HepG2 (cell line): ENCODE measurements at regions not wholly inside any gene's neighbourhood (a gene's known extent, or its start where the extent isn't known, plus 50 kb on each side); places are given as distances from the start of the nearest gene placed in this dataset.

Experiments used
- ATAC-seq: fragments of 200-7000 bp; cut with Tn5 transposase; 3 replicates; pipeline ENCODE4 v1.9.1; 2020; ENCODE audit warnings: mild to moderate bottlenecking, moderate library complexity
- BruUV-seq: library from RNA; stranded (reverse); fragments of 400-500 nt; replicated peaks from 2 replicates; lab custom pipeline; 2021; lab: Mats Ljungman, UMichigan
- CTCF ChIA-PET: fragments of 300-600 bp; formaldehyde crosslinking; extraction: SDS; loops from one replicate; lab custom pipeline; 2021; ENCODE audit warnings: low total read pairs, inconsistent platforms, low intra/inter-chr PET ratio; lab: Yijun Ruan, JAX
- POLR2A ChIA-PET: fragments of 350-600 bp; sonication (Branson Sonifier 250); formaldehyde crosslinking; loops from one replicate; lab custom pipeline; 2020; ENCODE audit warnings: antibody characterized with exemption, inconsistent platforms; lab: Yijun Ruan, JAX
- DNase-seq: peaks from one replicate; pipeline ENCODE4 v3.0.0-alpha.2; 2015; ENCODE audit warnings: low spot score
- FAIRE-seq: peaks from 3 replicates; lab custom pipeline; 2011; peaks lifted over from hg19 to GRCh38; lab: Jason Lieb, UNC
- H2AFZ ChIP-seq: one replicate; pipeline ENCODE4 v1.6.1; 2011; ENCODE audit warnings: low read length, inconsistent platforms
- H3K27ac ChIP-seq: fragments of 300-600 bp; 3 replicates; pipeline ENCODE4 v1.8.0; 2011; ENCODE audit warnings: mixed run types, mild to moderate bottlenecking, mixed read lengths, low read length, inconsistent platforms; ENCODE audit not compliant: insufficient read depth; ENCODE audit errors: extremely low read length
- H3K27me3 ChIP-seq, 2 experiments: fragments of 200-600 bp in 1 of 2; 2 replicates in 1 of 2; 3 replicates in 1 of 2; pipeline versions ENCODE4 v1.6.0 to v1.8.0; 2011; ENCODE audit warnings: low read length in 2 of 2, mild to moderate bottlenecking in 2 of 2, moderate library complexity in 2 of 2, inconsistent platforms in 1 of 2; ENCODE audit not compliant: insufficient read depth in 2 of 2, control insufficient read depth in 1 of 2
- H3K36me3 ChIP-seq, 2 experiments: fragments of 200-600 bp in 1 of 2; replicated peaks in 1 of 2; 2 replicates in 1 of 2; 3 replicates in 1 of 2; pipeline versions ENCODE4 v1.5.1 to v1.8.0; 2011; ENCODE audit warnings: low read length in 2 of 2, inconsistent platforms in 1 of 2; ENCODE audit not compliant: insufficient read depth in 2 of 2, control insufficient read depth in 1 of 2
- H3K4me1 ChIP-seq: 2 replicates; pipeline ENCODE4 v1.5.1; 2012; ENCODE audit warnings: low read length, inconsistent platforms; ENCODE audit not compliant: insufficient read depth
- H3K4me2 ChIP-seq: 2 replicates; pipeline ENCODE4 v1.6.0; 2011; ENCODE audit warnings: low read depth, low read length, inconsistent platforms
- H3K4me3 ChIP-seq, 3 experiments: fragments of 200-600 bp in 1 of 3; sonication (generic), shearing (Covaris generic) in 1 of 3; replicated peaks in 1 of 3; 2 replicates each; pipeline ENCODE4 v1.5.1; 2011 to 2016; ENCODE audit warnings: low read length in 3 of 3, inconsistent platforms in 2 of 3, low read depth in 2 of 3, mild to moderate bottlenecking in 2 of 3, control low read depth in 1 of 3, mixed read lengths in 1 of 3; ENCODE audit not compliant: insufficient read depth in 1 of 3
- H3K79me2 ChIP-seq: one replicate; pipeline ENCODE4 v1.6.1; 2011; ENCODE audit warnings: low read length, inconsistent platforms; ENCODE audit not compliant: insufficient read depth
- H3K9ac ChIP-seq: 2 replicates; pipeline ENCODE4 v1.6.0; 2011; ENCODE audit warnings: mild to moderate bottlenecking, low read depth, low read length, inconsistent platforms; ENCODE audit not compliant: insufficient read depth
- H3K9me3 ChIP-seq: 2 replicates; pipeline ENCODE4 v1.5.1; 2012; ENCODE audit warnings: mild to moderate bottlenecking, low read length
- H4K20me1 ChIP-seq: 2 replicates; pipeline ENCODE4 v1.6.0; 2011; ENCODE audit warnings: inconsistent platforms, mild to moderate bottlenecking, low read length, moderate library complexity; ENCODE audit not compliant: insufficient read depth
- ARID5B ChIP-seq: IDR thresholded peaks from 2 replicates; pipeline ENCODE4 v1.4.0; 2020; ENCODE audit warnings: mild to moderate bottlenecking, missing genetic modification reagents
- HMGXB3 ChIP-seq: sonication (generic); formaldehyde crosslinking; IDR thresholded peaks from 2 replicates; pipeline ENCODE4 v1.4.0; 2020; ENCODE audit warnings: missing genetic modification reagents, borderline replicate concordance
- IRX3 ChIP-seq: sonication (generic); formaldehyde crosslinking; IDR thresholded peaks from 2 replicates; pipeline ENCODE4 v1.8.1; 2023; ENCODE audit warnings: mild to moderate bottlenecking, low read depth, missing genetic modification reagents, borderline replicate concordance
- PHF20 ChIP-seq: sonication (generic); formaldehyde crosslinking; IDR thresholded peaks from 2 replicates; pipeline ENCODE4 v1.5.0; 2020; ENCODE audit warnings: mild to moderate bottlenecking, missing genetic modification reagents
- SAP130 ChIP-seq: IDR thresholded peaks from 2 replicates; pipeline ENCODE4 v1.6.1; 2016; ENCODE audit warnings: low read depth
- ZNF335 ChIP-seq: sonication (generic); formaldehyde crosslinking; IDR thresholded peaks from 2 replicates; pipeline ENCODE4 v1.4.0; 2020; ENCODE audit warnings: missing genetic modification reagents
- ZNF687 ChIP-seq: sonication (generic); formaldehyde crosslinking; IDR thresholded peaks from 2 replicates; pipeline ENCODE4 v1.5.1; 2020; ENCODE audit warnings: mild to moderate bottlenecking, missing genetic modification reagents, moderate library complexity
- WGBS: methylation state at CpG from one replicate; pipeline ENCODE4 v1.1.6; 2017; ENCODE audit warnings: low lambda C conversion rate; 5-methylcytosine and 5-hydroxymethylcytosine counted together
- in situ Hi-C: cut with HindIII; loops from 2 replicates; pipeline ENCODE4 v1.10.0; 2017; ENCODE audit warnings: low pct_unique_long_range_greater_than_20kb; ENCODE audit not compliant: extremely low pct_ligation_motif_present
- intact Hi-C: fragments of 100-400 bp; cut with micrococcal nuclease; formaldehyde crosslinking; loops from one replicate; pipeline ENCODE4 v1.10.0; 2022; ENCODE audit not compliant: unreplicated experiment

- peak; percentile 98 for TF ChIP-seq ARID5B (CRISPR knock-in tag)
- TF ChIP-seq, all 625 proteins: peak for 258; not testable (repeated sequence) for 367
Measured at GRCh38 chr1:86805898-86806519, 101.6 kb downstream of the SH3GLB1 start (continued).

DNA sequence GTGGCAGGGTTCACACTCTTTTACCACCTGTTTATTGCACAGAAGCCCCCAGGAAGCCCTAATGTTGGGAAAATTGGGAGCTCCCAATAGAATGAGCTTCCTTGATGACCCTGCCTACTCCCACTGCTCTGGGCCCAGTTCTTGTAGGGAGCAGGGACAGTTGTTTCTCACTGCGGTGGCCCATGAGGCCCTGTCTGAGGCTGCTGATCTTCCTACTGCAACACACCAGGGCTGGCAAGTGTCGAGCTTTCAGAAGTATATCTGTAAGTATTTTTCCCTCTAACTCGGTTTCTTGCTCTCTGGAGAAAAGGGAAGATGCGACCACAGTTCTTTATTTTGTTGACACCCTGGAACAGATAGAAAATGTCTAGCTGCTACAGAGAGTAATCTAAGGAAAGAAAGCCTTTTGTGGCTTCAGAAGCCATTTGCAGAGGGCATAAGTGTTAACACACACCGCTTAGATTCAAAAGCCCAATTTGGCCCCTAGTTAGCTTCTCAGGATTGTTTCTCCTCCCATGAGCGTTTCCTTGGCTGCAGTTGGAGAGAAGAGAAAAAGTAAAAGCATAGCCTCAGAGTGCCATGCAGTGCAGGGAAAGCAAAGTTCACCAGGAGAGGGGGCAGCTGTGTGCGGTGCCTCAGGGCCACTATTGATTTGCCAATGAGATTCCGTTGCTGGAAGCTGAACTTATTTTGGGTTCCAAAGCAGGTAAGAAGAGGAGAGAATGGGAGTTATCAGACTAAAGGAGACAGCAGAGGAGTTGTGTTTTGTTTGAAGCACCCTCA lies 102.6 kb downstream of the SELENOF start:
- ChIA-PET POLR2A (interaction anchor here (0.9 to 1.5 kb wide), 8 partner anchors 10 to 103 kb away, joined by 3 to 7 read pairs (median 3); partner anchors contain the start of genes HS2ST1 and SELENOF), CTCF (interaction anchor here (0.8 kb wide), 1 partner anchor 272 kb away, joined by 3 read pairs; no protein-coding TSS in a partner anchor)
- Histone ChIP-seq H3K4me3 (peak overlapping the region in 1 of 3 experiments; percentile 3; a peak in 1 of 6 replicates), H3K4me2 (peak overlapping the region; percentile 39), H3K9me3 (no peaks in the 10 kb centered on the region), H3K27me3 (no peaks in the 10 kb centered on the region), H3K27ac (peak overlapping the region; percentile 43), H4K20me1 (no peaks in the 10 kb centered on the region), H3K79me2 (no peaks in the 10 kb centered on the region), H3K36me3 (no peaks in the 10 kb centered on the region), H3K9ac (no peak overlapping the region; the same call in 1 of the 2 replicates), H3K4me1 (peaks cover 53% of the 10 kb centered on the region), H2AFZ (peak overlapping the region; percentile 67)
- in situ Hi-C loops = no loop called here
- FAIRE-seq (peak; percentile 67), ATAC-seq (peak; percentile 100), DNase-seq (peak; percentile 36)
- WGBS = 39% methylated on average over 7 of the region's 8 CpGs
- intact Hi-C loops = no loop called here
- no TSS peak for BruUV-seq
- TF ChIP-seq SAP130 (peak; percentile 32), IRX3 (CRISPR knock-in tag) (no peak), ZNF687 (CRISPR knock-in tag) (no peak), ZNF335 (no peak), HMGXB3 (CRISPR knock-in tag) (no peak), PHF20 (CRISPR knock-in tag) (no peak)
